ENCODE measurements at regions not wholly inside any gene's neighbourhood (a gene's known extent, or its start where the extent isn't known, plus 50 kb on each side); places are given as distances from the start of the nearest gene placed in this dataset.
"Not testable (repeated sequence)": the region's sequence is repeated elsewhere in the genome, so short reads cannot be mapped to it uniquely, and the experiment has no call there.

GRCh38 chr2:89106369-89107019 lies 415.0 kb downstream of the RPIA start:
- TF ChIP-seq, protein P1, sequence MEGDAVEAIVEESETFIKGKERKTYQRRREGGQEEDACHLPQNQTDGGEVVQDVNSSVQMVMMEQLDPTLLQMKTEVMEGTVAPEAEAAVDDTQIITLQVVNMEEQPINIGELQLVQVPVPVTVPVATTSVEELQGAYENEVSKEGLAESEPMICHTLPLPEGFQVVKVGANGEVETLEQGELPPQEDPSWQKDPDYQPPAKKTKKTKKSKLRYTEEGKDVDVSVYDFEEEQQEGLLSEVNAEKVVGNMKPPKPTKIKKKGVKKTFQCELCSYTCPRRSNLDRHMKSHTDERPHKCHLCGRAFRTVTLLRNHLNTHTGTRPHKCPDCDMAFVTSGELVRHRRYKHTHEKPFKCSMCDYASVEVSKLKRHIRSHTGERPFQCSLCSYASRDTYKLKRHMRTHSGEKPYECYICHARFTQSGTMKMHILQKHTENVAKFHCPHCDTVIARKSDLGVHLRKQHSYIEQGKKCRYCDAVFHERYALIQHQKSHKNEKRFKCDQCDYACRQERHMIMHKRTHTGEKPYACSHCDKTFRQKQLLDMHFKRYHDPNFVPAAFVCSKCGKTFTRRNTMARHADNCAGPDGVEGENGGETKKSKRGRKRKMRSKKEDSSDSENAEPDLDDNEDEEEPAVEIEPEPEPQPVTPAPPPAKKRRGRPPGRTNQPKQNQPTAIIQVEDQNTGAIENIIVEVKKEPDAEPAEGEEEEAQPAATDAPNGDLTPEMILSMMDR (conservative IDR thresholded peaks at IDR 0.05; ENCODE audit: low read depth, low read length) = not testable (repeated sequence)
- not testable (repeated sequence) for TF ChIP-seq EZH2 (IDR thresholded peaks at IDR 0.05; ENCODE audit: borderline replicate concordance, low read depth, low read length, poor library complexity, severe bottlenecking)

All from A673 (cell line).